Right atrium auricular region (tissue), 2 donors: ENCODE measurements at regions not wholly inside any gene's neighbourhood (a gene's known extent, or its start where the extent isn't known, plus 50 kb on each side); places are given as distances from the start of the nearest gene placed in this dataset.

Experiments used
- DNase-seq: peaks from one replicate; pipeline ENCODE4 v3.0.0-alpha.2; 2019; ENCODE audit warnings: low spot score
- H3K27ac ChIP-seq, 2 donors: fragments of 200-600 bp; sonication (generic); 1 replicate in 1 of 2; 2 replicates in 1 of 2; pipeline ENCODE4 v1.5.1; 2016 to 2019
- H3K27me3 ChIP-seq, 2 donors: fragments of 200-600 bp; sonication (generic); one replicate each; pipeline versions ENCODE4 v1.5.1 to v1.6.0; 2017 to 2019
- H3K36me3 ChIP-seq: fragments of 200-600 bp; sonication (generic); one replicate; pipeline ENCODE4 v1.5.1; 2016
- H3K4me1 ChIP-seq, 2 donors: fragments of 200-600 bp; sonication (generic); one replicate each; pipeline versions ENCODE4 v1.5.1 to v1.6.0; 2017 to 2019
- H3K4me3 ChIP-seq, 2 donors: fragments of 200-600 bp; sonication (generic); 1 replicate in 1 of 2; 2 replicates in 1 of 2; pipeline ENCODE4 v1.5.1; 2017 to 2019; ENCODE audit warnings: mild to moderate bottlenecking in 1 of 2, moderate library complexity in 1 of 2
- H3K9me3 ChIP-seq, 2 donors: fragments of 200-600 bp; sonication (generic); one replicate each; pipeline ENCODE4 v1.5.1; 2019
- TF ChIP-seq, protein P1 (sequence below), 2 donors: fragments of 200-600 bp; sonication (generic); IDR thresholded peaks; one replicate each; pipeline ENCODE4 v1.5.1; 2019; ENCODE audit warnings: antibody characterized with exemption in 2 of 2

DNA sequence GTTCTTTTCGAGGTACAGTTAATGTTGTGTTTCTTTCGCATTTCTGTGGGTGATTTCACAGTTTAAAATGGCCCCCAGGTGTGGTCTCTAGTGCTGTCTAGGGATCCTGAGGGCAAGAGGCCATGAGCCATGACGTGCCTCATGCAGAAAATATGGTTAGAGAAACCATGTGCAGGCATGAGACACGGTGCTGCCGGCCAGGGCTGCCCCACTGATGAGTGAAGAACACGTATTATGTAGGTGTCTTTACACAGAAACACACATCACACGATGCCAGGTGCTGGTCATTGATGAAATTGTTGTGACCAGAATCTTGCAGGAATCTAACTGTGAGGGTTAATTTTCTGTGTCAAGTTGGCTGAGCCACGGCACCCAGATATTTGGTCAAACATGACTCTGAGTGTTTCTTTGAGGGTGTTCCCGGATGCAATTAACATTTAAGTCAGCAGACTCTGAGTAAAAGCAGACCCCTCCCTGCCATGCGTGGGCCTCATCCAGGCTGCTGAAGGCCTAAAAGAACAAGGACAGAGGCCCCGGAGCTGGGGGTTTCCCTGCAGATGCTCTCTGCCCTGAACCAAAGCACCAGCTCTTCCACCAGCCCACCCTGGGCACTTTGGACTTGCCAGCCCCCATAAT is 463.0 kb upstream of the MYT1L start:
- H3K27me3 ChIP-seq, result no peaks in the 10 kb centered on the region
- peak; percentile 49 for DNase-seq
- H3K36me3 ChIP-seq, result no peaks in the 10 kb centered on the region
- H3K27ac ChIP-seq, result no peak overlapping the region
- H3K4me3 ChIP-seq, result no peak overlapping the region
- no peaks in the 10 kb centered on the region for H3K9me3 ChIP-seq
- TF ChIP-seq, protein P1, sequence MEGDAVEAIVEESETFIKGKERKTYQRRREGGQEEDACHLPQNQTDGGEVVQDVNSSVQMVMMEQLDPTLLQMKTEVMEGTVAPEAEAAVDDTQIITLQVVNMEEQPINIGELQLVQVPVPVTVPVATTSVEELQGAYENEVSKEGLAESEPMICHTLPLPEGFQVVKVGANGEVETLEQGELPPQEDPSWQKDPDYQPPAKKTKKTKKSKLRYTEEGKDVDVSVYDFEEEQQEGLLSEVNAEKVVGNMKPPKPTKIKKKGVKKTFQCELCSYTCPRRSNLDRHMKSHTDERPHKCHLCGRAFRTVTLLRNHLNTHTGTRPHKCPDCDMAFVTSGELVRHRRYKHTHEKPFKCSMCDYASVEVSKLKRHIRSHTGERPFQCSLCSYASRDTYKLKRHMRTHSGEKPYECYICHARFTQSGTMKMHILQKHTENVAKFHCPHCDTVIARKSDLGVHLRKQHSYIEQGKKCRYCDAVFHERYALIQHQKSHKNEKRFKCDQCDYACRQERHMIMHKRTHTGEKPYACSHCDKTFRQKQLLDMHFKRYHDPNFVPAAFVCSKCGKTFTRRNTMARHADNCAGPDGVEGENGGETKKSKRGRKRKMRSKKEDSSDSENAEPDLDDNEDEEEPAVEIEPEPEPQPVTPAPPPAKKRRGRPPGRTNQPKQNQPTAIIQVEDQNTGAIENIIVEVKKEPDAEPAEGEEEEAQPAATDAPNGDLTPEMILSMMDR (IDR thresholded peaks at IDR 0.05), result no peak
- no peaks in the 10 kb centered on the region for H3K4me1 ChIP-seq

DNA sequence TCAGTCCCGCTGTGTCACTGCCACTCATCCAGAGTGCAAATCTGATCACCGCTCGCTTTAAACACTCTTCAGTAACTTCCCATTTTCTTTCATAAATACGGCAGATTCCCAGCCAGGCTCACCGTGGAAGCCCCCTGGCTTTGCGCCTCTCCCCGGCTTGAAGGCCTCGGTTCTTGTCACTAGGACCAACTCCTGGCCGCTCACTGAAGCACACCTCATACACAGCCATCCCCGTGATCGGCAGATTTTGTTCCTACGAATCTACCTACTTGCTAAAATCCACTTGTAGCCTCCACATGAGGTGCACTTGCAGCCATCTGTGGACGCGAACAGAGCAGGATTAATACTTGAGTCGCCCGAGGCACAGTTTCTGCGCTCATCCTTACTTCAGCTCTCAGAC is 462.4 kb upstream of the MYT1L start:
- H3K4me3 ChIP-seq, result no peak overlapping the region
- H3K27me3 ChIP-seq, result no peaks in the 10 kb centered on the region
- no peak overlapping the region for H3K27ac ChIP-seq
- H3K9me3 ChIP-seq, result no peaks in the 10 kb centered on the region
- no peaks in the 10 kb centered on the region for H3K36me3 ChIP-seq
- no peaks in the 10 kb centered on the region for H3K4me1 ChIP-seq
- no peak for DNase-seq
- TF ChIP-seq, protein P1 (IDR thresholded peaks at IDR 0.05), result no peak

DNA sequence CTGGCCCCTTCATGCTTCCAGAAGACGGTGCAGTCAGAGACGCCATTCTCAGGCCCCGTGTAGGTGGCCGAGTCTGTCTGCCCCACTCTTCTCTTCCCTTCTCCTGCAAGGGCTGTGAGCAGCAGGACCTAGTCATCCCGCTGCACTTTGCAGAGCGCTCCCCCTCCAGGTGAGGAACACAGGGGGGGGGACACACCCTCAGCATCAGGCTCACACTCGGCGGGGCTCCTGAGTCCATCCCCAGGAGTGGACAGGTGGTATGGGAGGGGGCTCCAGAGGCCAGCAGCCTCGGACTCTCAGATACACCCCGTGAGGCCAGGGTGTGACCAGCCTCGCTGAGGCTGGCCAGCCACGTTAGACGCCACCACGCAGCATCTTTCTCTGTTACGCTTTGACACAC is 460.5 kb upstream of the MYT1L start:
- Histone ChIP-seq H3K9me3 (no peaks in the 10 kb centered on the region), H3K27ac (no peak overlapping the region), H3K4me1 (no peaks in the 10 kb centered on the region), H3K27me3 (no peaks in the 10 kb centered on the region), H3K36me3 (no peaks in the 10 kb centered on the region), H3K4me3 (no peak overlapping the region)
- TF ChIP-seq, protein P1 (IDR thresholded peaks at IDR 0.05), result no peak
- no peak for DNase-seq

DNA sequence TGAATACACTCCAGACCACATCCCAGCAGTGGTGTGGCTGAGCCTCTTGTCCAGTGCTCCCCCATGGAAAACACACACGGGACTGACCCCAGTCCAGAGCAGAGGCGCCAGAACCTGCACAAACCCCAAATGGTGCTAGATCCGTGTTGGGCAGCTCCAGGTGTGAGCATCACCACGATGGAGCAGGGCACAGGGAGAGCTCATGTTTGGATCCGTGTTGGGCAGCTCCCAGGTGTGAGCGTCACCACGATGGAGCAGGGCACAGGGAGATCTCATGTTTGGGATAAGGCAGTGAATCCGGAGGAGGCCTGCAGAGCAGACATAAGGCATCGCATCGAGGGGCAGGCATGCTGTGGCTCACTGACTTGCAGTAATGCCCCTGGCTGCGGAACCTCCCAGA is 460.0 kb upstream of the MYT1L start:
- Histone ChIP-seq H3K27ac (no peak overlapping the region), H3K27me3 (no peaks in the 10 kb centered on the region), H3K4me1 (no peaks in the 10 kb centered on the region), H3K9me3 (no peaks in the 10 kb centered on the region), H3K4me3 (no peak overlapping the region), H3K36me3 (no peaks in the 10 kb centered on the region)
- no peak for DNase-seq
- TF ChIP-seq, protein P1 (IDR thresholded peaks at IDR 0.05), result no peak

DNA sequence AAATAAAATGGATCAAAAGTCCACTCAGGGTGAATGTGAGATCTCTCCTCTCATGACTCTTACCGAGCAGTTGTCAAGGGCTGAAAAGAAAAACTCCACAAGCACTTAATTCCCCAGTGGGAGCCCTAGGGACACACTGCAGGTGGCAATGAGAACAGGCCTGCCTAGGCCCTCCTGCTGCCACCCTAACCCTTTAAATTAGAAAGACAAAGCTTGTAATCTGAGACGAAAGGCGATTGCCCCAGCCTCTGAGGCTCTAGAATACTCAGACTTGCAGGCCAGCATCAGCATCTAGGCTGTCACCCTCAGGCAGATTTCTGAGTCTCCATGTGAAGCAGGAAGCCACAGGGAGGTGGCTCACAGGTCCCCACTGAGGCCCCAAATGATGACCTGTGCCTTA is 457.0 kb upstream of the MYT1L start:
- H3K9me3 ChIP-seq, result no peaks in the 10 kb centered on the region
- TF ChIP-seq, protein P1 (IDR thresholded peaks at IDR 0.05), result no peak
- no peak for DNase-seq

DNA sequence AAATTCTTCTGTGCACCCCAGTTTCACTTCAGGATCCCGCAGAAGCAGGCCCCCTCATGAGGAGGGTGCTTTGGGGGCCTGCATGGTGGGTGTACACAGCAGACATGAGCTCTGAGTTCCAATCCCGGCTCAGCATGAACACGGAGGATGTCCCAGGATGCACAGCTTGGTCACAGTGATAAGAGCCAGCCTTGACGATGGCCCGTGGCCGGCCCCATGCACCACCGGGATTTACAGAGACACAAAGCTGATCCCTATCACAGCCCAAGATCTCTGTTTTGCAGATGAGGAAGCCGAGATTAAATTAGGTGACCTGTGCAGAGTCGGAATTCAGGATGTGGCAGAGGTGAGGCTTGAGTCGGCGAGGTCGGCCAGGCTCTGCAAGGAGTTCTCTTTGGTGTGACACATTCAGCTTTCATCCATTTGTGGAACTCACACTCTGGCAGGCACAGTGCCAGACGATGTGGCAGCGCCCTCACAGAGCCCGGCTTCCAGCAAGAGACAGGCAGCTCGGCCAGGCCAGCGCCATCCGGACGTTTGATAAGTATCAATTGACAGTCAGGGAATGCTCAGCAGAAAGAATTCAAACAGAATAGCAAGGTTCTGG is 456.3 kb upstream of the MYT1L start:
- TF ChIP-seq, protein P1 (IDR thresholded peaks at IDR 0.05), result no peak
- H3K4me1 ChIP-seq, result no peaks in the 10 kb centered on the region
- H3K4me3 ChIP-seq, result no peak overlapping the region
- no peak overlapping the region for H3K27ac ChIP-seq
- no peaks in the 10 kb centered on the region for H3K36me3 ChIP-seq
- no peaks in the 10 kb centered on the region for H3K9me3 ChIP-seq
- DNase-seq, result no peak
- H3K27me3 ChIP-seq, result no peaks in the 10 kb centered on the region

More for the DNA sequence above, 457.0 kb upstream of the MYT1L start:
- no peaks in the 10 kb centered on the region for H3K4me1 ChIP-seq
- no peaks in the 10 kb centered on the region for H3K27me3 ChIP-seq
- no peak overlapping the region for H3K27ac ChIP-seq
- no peak overlapping the region for H3K4me3 ChIP-seq
- no peaks in the 10 kb centered on the region for H3K36me3 ChIP-seq
